ENCODE measurements at regions not wholly inside any gene's neighbourhood (a gene's known extent, or its start where the extent isn't known, plus 50 kb on each side); places are given as distances from the start of the nearest gene placed in this dataset.

DNA sequence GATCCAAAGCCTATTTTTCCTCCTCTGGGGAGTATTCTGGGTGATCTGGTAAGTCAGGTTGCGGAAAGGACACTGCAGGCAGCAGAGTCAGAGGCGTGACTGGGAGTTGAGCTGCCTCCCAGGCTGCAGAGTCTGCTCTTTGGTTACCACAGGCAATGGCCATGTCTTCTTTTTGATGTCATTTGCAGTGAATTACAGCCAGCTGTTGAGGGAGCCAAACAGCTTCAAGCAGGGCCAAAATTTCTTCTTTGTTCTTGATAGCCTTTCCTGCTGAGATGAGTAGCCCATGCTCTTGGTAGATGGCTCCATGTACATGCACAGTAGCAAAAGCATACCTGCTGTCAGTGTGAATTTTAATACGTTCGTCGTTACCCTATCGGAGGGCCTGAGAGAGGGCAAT lies 116.6 kb upstream of the PZP start:
- Histone ChIP-seq H3K9me2 (ENCODE audit: insufficient read depth) (no peaks in the 10 kb centered on the region), H3K4me1 (ENCODE audit: control insufficient read depth in 1 of 2, insufficient read depth in 2 of 2, low read length in 2 of 2) (no peaks in the 10 kb centered on the region), H3K79me2 (ENCODE audit: insufficient read depth, low read length) (no peaks in the 10 kb centered on the region), H3K4me3 (replicated peaks in 1 of 2; ENCODE audit: low read depth in 1 of 2, low read length in 2 of 2) (no peak overlapping the region), H3K4me2 (ENCODE audit: low read length) (no peak overlapping the region), H2AFZ (ENCODE audit: low read depth, low read length, poor library complexity, severe bottlenecking) (no peak overlapping the region), H4K20me1 (ENCODE audit: insufficient read depth) (no peaks in the 10 kb centered on the region), H3K9me3 (ENCODE audit: control insufficient read depth in 1 of 2, insufficient read depth in 1 of 2, low read depth in 1 of 2, low read length in 2 of 2) (no peaks in the 10 kb centered on the region), H3K27ac (ENCODE audit: low read depth, low read length) (no peak overlapping the region), H3K27me3 (ENCODE audit: insufficient read depth, low read length) (no peaks in the 10 kb centered on the region), H3K36me3 (ENCODE audit: control insufficient read depth in 1 of 2, insufficient read depth in 2 of 2, low read length in 2 of 2) (no peaks in the 10 kb centered on the region), H3K9ac (ENCODE audit: low read length) (no peak overlapping the region)
- intact Hi-C loops (cut with micrococcal nuclease), result no loop called here
- TF ChIP-seq POLR2A (IDR thresholded peaks at IDR 0.05; ENCODE audit: borderline replicate concordance, extremely low read depth, insufficient read depth, insufficient read length), result no peak
- TF ChIP-seq, protein P1, sequence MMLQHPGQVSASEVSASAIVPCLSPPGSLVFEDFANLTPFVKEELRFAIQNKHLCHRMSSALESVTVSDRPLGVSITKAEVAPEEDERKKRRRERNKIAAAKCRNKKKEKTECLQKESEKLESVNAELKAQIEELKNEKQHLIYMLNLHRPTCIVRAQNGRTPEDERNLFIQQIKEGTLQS (IDR thresholded peaks at IDR 0.05), result no peak
- TF ChIP-seq, protein P2, sequence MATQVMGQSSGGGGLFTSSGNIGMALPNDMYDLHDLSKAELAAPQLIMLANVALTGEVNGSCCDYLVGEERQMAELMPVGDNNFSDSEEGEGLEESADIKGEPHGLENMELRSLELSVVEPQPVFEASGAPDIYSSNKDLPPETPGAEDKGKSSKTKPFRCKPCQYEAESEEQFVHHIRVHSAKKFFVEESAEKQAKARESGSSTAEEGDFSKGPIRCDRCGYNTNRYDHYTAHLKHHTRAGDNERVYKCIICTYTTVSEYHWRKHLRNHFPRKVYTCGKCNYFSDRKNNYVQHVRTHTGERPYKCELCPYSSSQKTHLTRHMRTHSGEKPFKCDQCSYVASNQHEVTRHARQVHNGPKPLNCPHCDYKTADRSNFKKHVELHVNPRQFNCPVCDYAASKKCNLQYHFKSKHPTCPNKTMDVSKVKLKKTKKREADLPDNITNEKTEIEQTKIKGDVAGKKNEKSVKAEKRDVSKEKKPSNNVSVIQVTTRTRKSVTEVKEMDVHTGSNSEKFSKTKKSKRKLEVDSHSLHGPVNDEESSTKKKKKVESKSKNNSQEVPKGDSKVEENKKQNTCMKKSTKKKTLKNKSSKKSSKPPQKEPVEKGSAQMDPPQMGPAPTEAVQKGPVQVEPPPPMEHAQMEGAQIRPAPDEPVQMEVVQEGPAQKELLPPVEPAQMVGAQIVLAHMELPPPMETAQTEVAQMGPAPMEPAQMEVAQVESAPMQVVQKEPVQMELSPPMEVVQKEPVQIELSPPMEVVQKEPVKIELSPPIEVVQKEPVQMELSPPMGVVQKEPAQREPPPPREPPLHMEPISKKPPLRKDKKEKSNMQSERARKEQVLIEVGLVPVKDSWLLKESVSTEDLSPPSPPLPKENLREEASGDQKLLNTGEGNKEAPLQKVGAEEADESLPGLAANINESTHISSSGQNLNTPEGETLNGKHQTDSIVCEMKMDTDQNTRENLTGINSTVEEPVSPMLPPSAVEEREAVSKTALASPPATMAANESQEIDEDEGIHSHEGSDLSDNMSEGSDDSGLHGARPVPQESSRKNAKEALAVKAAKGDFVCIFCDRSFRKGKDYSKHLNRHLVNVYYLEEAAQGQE (IDR thresholded peaks at IDR 0.05; ENCODE audit: low read depth), result no peak
- TF ChIP-seq FOSL1 (IDR thresholded peaks at IDR 0.05; ENCODE audit: low read depth), result no peak
- no peak for TF ChIP-seq ZNF274 (IDR thresholded peaks at IDR 0.05; ENCODE audit: low read depth, low read length)
- TF ChIP-seq ELF1 (IDR thresholded peaks at IDR 0.05; ENCODE audit: borderline replicate concordance, low read depth), result no peak
- TF ChIP-seq, protein P3, sequence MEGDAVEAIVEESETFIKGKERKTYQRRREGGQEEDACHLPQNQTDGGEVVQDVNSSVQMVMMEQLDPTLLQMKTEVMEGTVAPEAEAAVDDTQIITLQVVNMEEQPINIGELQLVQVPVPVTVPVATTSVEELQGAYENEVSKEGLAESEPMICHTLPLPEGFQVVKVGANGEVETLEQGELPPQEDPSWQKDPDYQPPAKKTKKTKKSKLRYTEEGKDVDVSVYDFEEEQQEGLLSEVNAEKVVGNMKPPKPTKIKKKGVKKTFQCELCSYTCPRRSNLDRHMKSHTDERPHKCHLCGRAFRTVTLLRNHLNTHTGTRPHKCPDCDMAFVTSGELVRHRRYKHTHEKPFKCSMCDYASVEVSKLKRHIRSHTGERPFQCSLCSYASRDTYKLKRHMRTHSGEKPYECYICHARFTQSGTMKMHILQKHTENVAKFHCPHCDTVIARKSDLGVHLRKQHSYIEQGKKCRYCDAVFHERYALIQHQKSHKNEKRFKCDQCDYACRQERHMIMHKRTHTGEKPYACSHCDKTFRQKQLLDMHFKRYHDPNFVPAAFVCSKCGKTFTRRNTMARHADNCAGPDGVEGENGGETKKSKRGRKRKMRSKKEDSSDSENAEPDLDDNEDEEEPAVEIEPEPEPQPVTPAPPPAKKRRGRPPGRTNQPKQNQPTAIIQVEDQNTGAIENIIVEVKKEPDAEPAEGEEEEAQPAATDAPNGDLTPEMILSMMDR (IDR thresholded peaks at IDR 0.05 in 2 of 3, conservative IDR thresholded peaks at IDR 0.05 in 1 of 3; ENCODE audit: borderline replicate concordance in 1 of 3, insufficient read depth in 1 of 3, low read depth in 2 of 3, low read length in 2 of 3), result no peak
- TF ChIP-seq TCF7L2 (IDR thresholded peaks at IDR 0.05; ENCODE audit: borderline replicate concordance, extremely low read depth, insufficient read depth, insufficient read length), result no peak
- no peak for TF ChIP-seq EZH2phosphoT487 (IDR thresholded peaks at IDR 0.05; ENCODE audit: borderline replicate concordance)
- ChIA-PET POLR2A (no interaction called here), RAD21 (ENCODE audit: low non-redundant PET in 1 of 2, low total read pairs in 2 of 2, uncharacterized antibody in 2 of 2, unreplicated experiment in 2 of 2) (no interaction called here), CTCF (no interaction called here)
- BruUV-seq (replicated peaks), result no TSS peak
- no peak for DNase-seq (ENCODE audit: low read depth, low spot score)
- no peak for ATAC-seq

Data from HCT116 (cell line).